ENCODE measurements at regions not wholly inside any gene's neighbourhood (a gene's known extent, or its start where the extent isn't known, plus 50 kb on each side); places are given as distances from the start of the nearest gene placed in this dataset.

DNA sequence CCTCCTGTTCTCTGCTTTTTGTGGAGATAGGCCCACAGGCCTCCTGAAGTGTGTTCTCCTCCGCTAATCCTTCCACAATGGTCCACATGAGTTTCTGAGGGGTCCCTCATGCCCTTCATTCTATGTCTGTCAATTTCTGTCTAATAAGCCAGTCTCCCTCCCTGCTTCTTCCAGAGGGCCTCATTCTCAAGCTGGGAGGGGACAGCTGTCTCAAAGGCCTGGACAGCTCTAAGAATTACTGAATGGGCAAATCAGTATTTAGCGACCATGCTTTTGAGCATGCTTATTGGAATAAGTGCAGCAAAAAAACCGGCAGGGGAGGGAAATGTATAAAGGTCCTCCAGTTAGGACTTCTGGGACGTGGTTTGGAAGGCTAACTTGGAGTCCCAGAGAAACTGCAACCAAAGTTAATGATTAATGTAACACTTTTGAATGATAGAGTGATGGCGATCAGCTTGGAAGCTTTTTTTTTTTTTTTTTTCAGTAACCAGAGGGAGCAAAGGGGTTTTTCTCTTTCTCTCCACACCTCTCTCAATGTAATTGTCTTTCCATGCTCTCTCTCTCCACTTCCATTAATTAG, 890.7 kb upstream of the POU3F3 start:
- Histone ChIP-seq H3K36me3 (replicated peaks) (no peaks in the 10 kb centered on the region), H3K27ac (no peak overlapping the region), H3K27me3 (replicated peaks) (no peaks in the 10 kb centered on the region), H3K4me3 (ENCODE audit: low read depth, low read length) (no peak overlapping the region)
- DNase-seq = no peak
- no peak for TF ChIP-seq CTCF (IDR thresholded peaks at IDR 0.05; ENCODE audit: low read depth, low read length, missing control alignments)
- in situ Hi-C loops (cut with HindIII; ENCODE audit: low pct_ligation_motif_present, low sequenced_read_pairs) = no loop called here

- no peaks in the 10 kb centered on the region for H3K27me3 ChIP-seq (replicated peaks)
- in situ Hi-C loops (cut with HindIII; ENCODE audit: low pct_ligation_motif_present, low sequenced_read_pairs) = no loop called here
- TF ChIP-seq CTCF (IDR thresholded peaks at IDR 0.05; ENCODE audit: low read depth, low read length, missing control alignments) = no peak
- no peak overlapping the region for H3K27ac ChIP-seq
- H3K36me3 ChIP-seq (replicated peaks) = no peaks in the 10 kb centered on the region
- DNase-seq = no peak
- H3K4me3 ChIP-seq (ENCODE audit: low read depth, low read length) = no peak overlapping the region
Observed at GRCh38 chr2:103977241-103977640, 876.7 kb upstream of the POU3F3 start.

DNA sequence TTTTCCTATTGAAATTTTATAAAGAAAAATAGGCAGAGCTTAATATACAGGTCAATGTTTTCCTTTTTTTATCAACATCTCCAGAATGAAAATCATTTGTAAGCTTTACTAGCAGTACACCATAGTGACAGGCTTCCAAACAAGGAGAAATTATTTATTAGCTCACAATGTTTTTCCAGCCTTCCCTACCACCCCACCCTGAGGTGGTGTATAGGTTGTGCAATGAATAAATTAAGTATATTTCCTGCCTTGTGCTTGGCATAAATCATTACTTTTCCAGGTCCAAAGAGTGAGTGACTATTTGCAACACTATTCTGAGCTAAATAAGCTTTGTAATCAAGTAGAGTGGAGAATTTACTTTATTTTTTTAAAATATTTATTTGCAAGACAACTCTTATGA, 876.2 kb upstream of the POU3F3 start:
- no peak for DNase-seq
- no peaks in the 10 kb centered on the region for H3K27me3 ChIP-seq (replicated peaks)
- in situ Hi-C loops (cut with HindIII; ENCODE audit: low pct_ligation_motif_present, low sequenced_read_pairs) = no loop called here
- no peaks in the 10 kb centered on the region for H3K36me3 ChIP-seq (replicated peaks)
- no peak for TF ChIP-seq CTCF (IDR thresholded peaks at IDR 0.05; ENCODE audit: low read depth, low read length, missing control alignments)
- H3K4me3 ChIP-seq (ENCODE audit: low read depth, low read length) = no peak overlapping the region
- no peak overlapping the region for H3K27ac ChIP-seq

- in situ Hi-C loops (cut with HindIII; ENCODE audit: low pct_ligation_motif_present, low sequenced_read_pairs) = no loop called here
- no peak for TF ChIP-seq CTCF (IDR thresholded peaks at IDR 0.05; ENCODE audit: low read depth, low read length, missing control alignments)
- Histone ChIP-seq H3K27ac (no peak overlapping the region), H3K27me3 (replicated peaks) (no peaks in the 10 kb centered on the region), H3K36me3 (replicated peaks) (no peaks in the 10 kb centered on the region), H3K4me3 (ENCODE audit: low read depth, low read length) (no peak overlapping the region)
- DNase-seq = no peak
Observed at GRCh38 chr2:103980401-103980800, 873.5 kb upstream of the POU3F3 start.

DNA sequence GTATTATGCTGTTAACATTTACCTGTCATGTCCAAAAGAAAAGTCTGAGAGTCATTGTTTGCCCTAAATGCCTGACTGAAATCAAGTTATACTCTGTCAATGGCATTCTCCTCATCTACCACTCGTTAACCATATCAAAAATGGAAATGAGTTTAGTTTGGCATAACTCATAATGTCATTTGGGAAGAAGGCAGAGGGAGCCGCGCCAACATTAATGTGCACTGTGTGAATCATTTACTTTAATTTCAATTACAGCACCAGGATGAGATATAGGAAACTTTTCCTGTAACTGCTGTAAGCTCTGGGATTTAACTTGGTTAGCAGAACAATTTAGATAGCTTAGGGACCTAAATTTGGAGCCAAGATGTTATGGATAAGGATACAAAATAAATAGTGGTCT, 871.2 kb upstream of the POU3F3 start:
- TF ChIP-seq CTCF (IDR thresholded peaks at IDR 0.05; ENCODE audit: low read depth, low read length, missing control alignments) = no peak
- in situ Hi-C loops (cut with HindIII; ENCODE audit: low pct_ligation_motif_present, low sequenced_read_pairs) = no loop called here
- no peak for DNase-seq

GRCh38 chr2:103986001-103986400, 867.9 kb upstream of the POU3F3 start:
- Histone ChIP-seq H3K36me3 (replicated peaks) (no peaks in the 10 kb centered on the region), H3K4me3 (ENCODE audit: low read depth, low read length) (no peak overlapping the region), H3K27me3 (replicated peaks) (no peaks in the 10 kb centered on the region), H3K27ac (no peak overlapping the region)
- no peak for TF ChIP-seq CTCF (IDR thresholded peaks at IDR 0.05; ENCODE audit: low read depth, low read length, missing control alignments)
- in situ Hi-C loops (cut with HindIII; ENCODE audit: low pct_ligation_motif_present, low sequenced_read_pairs) = no loop called here
- no peak for DNase-seq

More for the DNA sequence above, 871.2 kb upstream of the POU3F3 start:
- H3K27ac ChIP-seq = no peak overlapping the region
- no peak overlapping the region for H3K4me3 ChIP-seq (ENCODE audit: low read depth, low read length)
- no peaks in the 10 kb centered on the region for H3K36me3 ChIP-seq (replicated peaks)
- H3K27me3 ChIP-seq (replicated peaks) = no peaks in the 10 kb centered on the region
